CD4-positive, alpha-beta T cell treated with Interleukin-1 beta for 1 hour (primary cell): ENCODE measurements at regions not wholly inside any gene's neighbourhood (a gene's known extent, or its start where the extent isn't known, plus 50 kb on each side); places are given as distances from the start of the nearest gene placed in this dataset.
A peak's percentile ranks its signal among the peaks of the same experiment; 100 is the strongest.

Source experiments
- DNase-seq, 2 donors: peaks; one replicate each; pipeline ENCODE4 v3.0.0-alpha.2; 2020 to 2022

DNA sequence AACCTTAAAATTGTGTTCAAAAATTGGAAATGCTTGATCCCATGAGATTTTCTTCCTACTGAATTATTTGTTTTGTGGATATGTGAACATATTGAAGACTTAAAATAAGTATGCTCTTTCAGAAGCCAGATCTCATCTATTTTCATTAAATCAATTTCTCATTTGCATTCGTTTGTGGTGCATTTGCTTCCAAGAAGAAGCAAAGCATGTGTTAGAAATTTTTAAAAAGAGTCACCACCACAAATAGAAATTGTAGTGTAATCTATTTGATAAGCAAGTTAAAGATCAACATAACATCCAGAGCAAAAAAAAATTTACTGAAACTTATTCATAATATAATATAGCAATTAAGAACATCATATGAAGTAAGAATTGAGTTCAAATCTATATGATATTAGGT lies 300.9 kb upstream of the SYT4 start:
- DNase-seq = no peak

DNA sequence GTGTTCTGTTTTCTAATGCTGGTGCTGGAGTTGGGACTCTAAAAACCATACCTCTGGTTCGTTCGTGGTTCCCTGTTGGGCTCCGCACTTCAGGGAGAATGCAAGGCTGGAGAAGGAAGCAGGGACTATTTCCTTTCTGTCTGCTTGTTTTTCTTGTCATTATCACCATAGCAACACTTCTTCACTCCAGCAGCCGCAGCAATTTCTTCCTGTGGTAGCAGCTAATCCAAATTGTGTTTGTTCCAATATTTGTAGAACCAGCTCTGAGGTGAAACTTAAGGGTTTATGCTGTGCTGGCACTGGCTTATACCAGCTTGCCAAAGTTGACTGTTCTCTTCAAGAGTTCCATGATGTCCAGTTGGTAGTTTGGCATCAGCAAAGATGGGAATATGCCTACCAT lies 301.4 kb upstream of the SYT4 start:
- no peak for DNase-seq

DNA sequence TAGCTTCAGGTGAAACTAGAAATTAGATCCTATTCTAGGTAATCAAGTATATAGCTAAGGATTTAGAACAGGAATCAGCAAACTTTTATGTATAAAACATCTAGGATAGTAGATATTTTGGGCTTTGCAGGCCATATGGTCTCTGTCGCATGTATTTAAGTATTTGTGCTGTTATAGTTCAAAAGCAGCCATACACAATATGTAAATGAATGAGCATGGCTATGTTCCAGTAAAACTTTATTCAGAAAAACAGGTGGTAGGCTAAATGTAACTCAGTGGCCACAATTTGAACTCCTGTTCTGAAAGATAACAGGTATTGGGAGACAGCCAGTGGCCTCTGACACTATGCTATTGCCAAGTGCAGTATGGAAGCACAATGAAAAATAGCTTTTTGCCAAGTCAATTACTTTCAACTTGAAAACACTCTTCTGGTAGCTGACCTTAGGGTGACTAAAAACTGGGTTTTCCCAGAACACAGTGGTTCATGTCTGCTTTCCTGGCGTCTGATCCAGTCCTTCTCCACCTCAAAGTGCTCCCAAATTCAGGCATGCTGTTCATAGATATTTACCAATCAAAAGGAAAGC lies 304.7 kb upstream of the SYT4 start:
- DNase-seq = no peak

DNA sequence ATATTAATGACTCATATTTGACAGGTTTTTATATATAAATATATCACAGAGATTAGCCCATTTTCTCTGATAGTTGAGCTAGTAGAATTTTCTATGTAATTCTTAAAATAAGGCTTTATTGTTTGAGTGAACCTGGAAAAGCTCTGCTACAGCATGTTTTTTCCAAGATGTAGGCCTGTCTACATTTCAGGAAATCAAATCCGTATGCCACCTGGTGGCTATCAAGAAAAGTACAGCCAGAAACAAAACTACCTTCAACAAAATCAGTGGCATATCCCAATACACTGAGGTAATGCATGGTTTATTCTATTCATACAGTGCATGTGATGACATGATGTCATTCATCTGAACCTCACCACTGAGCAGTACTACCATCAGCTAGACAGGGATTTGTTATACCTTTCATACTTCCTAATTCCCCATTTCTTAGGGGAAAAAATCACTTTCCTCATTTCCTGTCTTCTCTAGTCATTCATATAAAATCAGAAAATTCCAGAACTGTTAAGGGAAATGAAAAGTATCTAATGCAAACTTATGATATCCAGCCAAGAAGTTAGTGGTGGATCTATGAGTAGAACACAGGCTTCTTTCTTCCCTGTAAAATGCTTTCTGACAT lies 310.4 kb upstream of the SYT4 start:
- DNase-seq = peak in 1 of 2 donors; percentile 6

DNA sequence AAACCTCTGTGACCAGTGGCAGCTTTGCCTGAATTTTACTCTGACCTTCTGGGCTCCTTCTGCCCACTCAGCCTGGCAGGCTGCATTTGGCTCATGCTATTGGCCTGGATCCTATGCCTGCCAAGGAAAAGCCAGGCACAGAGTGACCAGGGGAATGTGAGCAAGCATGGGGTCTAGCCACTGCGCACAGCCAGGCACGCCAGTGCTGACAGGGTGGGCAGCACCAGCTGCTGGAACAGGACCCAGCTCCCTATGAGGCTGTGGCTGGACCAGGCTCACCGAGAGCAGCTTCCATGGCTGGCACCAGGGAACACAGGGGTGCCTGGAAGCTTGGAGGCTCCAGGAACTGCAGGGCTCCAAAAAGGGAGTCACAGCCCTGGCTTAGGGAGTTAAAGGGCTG lies 311.5 kb upstream of the SYT4 start:
- DNase-seq = no peak

DNA sequence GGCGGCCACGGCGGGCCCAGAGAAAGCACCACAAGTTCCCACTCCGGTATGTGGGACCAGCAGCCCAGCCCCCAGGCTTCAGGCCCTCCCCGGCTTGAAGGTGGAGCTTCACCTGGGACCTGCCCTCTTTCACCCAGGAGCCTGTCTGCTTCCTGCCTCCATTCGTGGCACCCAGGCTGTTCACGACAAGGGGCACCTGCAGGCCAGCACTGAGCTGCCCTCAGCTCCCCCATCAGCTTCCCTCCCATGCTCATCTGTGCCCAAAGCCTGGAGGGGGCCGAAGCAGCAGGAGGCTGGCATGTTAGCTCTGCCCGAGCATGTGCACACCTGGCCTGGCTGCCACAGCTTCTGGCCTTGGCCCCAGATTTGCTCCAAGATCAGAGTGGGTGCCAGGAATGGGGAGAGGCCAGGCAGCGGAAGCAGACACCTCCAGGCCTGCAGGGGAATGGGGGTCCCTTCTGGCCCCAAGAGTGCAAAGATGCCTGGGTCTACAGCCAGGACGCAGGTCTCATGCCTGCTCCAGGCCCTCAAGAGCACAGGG lies 312.4 kb upstream of the SYT4 start:
- DNase-seq = no peak

DNA sequence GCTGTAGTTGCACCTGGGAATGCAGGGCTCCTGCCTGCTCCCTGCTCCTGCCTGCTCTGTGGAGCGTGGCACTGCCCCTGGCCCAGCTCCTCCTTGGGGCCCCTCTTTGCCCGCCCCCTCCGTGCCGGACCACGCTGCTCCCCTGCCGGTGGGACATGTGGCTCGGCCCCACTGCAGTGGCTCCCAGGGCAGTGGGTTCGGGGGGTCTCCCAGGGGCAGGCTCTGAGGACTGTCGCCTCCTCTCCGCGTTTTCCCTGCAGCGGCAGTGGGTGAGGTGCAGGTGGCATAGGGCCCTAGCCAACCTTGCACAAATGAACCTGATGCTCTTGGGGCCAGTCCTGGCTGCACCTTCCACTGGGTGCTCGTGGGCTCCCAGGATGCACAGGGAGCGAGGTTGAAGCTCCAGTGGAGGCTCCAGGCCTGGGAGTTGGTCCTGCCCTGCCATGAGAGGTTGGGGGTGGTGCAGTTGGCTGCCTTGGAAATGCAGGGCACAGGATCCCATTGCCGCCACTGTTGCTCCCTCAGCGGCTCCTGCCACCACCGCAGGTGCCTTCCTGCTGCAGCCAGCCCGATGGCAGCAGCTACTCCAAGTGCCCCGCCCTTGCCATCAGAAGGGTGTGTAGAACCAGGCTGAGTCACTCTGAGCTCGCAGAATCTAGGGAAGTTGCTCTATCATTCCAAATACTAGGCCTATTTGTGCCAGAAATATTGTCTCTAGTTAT lies 313.1 kb upstream of the SYT4 start:
- no peak for DNase-seq

DNA sequence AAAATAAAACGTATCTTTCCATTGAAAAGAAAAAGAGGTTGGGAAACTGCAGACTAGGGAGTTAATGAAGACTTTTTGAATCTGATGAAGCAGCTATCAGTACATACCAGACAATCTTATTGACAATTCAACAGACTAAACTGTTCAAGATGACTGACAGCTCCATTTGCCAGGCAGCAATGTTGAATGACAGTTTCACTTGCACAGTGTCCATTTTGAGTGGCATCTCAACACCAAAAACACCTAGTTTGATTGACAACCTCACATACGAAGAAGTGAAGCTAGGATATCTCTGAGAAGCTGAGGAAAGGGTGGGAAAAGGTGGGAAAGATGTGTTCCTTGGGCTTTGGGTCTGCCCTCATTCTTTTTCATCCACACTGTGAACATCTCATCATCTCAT lies 315.0 kb upstream of the SYT4 start:
- DNase-seq = no peak

DNA sequence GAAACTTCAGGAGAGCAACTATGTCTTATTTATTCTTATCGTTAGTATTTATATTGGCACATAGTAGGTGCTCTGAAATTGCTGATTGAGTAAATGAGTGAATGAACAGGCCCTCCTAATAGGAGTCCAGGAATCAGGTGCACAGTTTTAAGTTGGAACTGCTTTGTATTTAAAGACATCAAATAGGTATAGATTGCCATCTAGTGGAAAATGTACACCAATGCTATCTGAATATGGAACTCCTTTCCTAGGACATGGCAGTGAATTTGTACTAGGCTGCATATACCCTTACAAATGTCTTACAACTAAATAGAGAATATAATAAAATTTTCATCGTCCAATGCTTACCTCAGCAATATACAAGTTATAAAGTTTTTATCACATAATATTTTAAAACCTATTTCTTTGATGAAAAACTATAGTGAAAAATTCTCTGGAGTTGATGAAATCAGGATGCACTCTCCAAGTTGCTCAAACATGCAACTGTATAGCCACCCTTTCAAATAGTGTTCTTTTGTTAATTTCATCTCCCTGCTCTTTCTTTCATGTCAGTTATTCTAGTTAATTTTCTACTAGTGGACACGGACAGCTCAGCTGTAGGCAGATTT lies 318.9 kb upstream of the SYT4 start:
- DNase-seq = no peak

DNA sequence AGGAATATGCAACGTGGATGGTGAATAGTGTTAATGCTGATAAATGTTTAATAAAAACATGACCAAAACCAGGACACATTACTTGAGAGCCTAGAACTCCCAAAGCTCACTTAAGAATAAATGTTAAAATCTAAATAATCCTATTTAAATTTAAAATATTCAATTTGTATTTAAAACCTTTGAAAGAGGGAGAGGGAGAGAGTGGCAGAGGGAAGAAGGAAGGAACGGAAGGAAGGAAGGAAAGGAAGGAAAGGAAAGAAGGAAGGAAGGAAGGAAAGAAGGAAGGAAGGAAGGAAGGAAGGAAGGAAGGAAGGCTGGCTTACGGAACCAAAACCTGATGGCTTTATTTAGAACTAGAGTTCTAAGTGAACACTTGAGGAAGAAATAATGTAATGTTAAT lies 324.1 kb upstream of the SYT4 start:
- no peak for DNase-seq

DNA sequence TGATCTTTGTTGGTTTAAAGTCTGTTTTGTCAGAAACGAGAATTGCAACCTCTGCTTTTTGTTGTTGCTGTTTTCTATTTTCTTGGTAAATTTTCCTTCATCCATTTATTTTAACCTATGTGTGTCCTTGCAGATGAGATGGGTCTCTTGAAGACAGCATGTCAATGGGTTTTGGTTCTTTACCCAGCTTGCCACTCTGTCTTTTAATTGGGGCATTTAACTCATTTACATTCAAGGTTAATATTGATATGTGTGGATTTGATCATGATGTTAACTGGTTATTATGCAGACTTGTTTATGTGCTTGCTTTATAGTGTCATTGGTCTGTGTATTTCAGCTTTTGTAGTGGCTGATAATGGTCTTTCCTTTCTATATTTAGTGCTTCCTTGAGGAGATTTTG lies 327.9 kb upstream of the SYT4 start:
- no peak for DNase-seq

DNA sequence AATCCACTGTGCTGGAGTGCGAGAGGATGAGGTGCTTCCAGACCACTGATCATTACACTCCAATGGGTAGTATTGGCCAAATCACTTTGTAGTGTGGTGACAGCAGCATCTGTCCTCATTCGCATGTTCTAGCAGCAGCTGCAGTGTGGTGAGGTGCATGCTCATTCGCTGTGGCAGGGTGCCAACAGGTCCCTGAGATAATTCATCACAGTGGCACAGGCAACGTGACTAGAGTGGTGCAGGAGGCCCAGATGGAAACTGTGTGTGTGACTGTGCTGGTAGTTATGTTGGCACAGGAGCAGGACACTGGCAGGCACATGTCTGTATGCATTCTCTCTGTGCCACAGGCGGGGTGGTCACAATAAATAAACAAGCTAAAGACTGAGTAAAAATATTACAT lies 329.5 kb upstream of the SYT4 start:
- DNase-seq = no peak

DNA sequence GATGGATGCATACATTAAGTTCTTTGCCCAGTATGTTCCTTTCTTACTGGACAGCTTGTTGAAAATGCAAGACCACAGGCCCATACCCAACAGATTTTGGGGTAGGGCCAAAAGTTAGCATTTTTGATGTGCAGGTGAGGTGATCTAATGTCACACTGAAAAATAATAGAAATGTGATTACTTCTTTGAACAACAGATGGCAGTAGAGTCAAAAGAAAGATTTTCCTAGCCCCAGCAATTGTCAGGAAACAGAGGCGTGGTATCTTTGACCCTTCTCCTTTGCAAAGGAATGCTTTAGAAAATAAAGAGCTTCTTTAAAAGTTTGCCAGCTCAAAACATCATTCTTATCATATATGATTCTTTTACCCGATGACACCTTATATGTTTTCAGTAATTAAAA lies 343.6 kb upstream of the SYT4 start:
- DNase-seq = peak in 1 of 2 donors; percentile 11

DNA sequence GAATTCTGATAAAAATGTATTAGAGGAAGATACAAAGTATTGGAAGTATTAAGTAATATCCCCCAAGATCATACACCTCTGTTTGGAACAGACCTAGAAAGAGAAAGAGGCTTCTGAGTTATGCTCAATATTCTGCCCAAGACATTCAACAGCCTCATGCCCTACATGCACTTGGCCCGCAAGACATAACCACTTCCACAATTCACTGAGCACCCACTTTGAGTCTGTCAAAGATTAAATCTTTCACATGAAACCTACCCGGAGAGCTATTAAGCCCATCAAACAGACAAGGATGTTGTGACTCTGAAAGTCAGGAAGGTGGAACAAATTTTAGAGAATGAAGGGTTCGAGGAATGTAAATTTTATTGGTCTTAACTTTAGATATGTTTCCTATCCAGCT lies 344.7 kb upstream of the SYT4 start:
- no peak for DNase-seq

DNA sequence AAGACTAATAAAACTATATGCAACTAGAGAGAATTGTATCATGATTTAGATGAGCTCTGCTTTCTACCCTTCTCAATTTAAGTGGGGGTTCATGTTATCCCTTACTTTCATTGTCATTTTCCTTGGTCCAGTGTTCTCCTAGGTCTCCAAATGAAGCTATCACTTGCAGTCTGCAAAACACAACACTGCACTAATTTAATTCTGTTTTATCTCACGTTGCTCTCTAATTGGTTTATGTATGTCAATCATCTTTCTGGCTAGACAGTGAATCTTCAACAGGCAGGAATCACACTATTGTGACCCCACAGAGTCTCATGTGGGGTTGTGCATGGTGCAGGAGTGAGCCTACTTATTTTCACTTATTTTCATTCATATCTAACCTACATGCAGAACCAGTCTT lies 348.3 kb upstream of the SYT4 start:
- no peak for DNase-seq

DNA sequence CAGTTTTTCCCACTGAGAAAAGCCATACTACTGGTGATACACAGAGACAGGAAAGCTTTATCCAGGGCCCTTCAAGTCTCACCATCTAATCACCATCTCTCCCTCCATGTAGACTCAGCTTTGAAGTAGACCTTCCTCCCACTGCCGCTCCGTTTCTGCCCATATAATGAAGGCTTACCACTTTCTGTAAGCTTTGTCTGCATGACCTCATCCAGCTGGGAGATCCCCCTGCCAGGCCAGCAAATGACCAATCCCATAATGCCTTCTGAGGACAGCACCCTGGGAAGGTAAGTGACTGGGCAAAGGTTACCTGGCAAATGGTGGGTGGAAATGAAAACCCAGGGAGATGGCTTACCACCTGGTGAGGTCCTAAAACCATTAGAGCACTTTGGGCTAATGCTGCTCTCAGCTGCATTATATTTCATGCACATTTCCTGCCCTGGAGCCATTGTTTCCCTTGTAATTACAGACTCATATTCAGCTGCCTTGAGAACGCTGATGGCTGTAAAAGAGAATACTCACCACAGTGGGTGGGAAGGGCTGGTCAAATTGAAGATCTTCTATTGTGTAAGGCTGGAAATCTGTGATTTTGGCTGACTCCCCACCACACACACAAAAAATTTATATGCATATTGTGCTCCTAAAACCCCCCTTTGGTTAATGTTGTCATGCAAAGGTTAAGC lies 350.7 kb upstream of the SYT4 start:
- no peak for DNase-seq

DNA sequence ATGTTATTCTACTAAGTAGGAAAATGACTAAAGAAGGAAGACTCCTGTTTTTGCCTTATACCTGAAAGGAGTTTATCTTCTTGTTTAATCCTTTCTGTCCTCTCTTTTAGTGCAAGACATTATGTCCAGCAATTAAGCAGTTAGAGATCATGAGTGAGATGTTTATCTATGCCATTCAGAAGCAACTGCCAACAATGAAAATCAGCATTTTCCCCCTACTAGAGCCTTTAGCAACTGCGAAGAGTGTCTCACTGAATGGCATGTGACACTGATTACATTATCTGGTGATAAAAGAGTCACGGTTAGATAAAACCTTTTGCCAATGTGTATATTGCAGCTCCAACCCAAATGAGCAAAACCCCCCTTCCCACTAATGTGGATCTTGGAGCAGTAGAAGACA lies 357.7 kb upstream of the SYT4 start:
- DNase-seq = no peak

DNA sequence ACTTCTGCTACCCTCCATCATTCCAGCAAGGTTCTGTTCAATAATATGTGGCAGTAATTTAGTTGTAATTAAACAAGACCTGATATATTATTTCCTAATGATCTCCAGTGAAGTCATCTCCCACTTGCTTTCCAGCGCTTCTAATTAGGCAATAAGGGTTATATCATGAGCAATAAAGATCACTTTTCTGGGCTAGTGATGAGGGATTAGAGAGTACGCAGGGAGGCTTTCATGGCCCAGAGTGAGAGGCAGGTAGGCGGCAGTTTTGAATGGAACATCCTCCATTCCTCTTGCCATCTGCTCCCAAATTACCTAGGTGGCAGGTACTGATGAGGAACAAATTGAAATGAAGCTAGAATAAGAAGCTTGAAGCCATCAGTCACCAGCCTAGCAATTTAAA lies 358.1 kb upstream of the SYT4 start:
- DNase-seq = no peak

DNA sequence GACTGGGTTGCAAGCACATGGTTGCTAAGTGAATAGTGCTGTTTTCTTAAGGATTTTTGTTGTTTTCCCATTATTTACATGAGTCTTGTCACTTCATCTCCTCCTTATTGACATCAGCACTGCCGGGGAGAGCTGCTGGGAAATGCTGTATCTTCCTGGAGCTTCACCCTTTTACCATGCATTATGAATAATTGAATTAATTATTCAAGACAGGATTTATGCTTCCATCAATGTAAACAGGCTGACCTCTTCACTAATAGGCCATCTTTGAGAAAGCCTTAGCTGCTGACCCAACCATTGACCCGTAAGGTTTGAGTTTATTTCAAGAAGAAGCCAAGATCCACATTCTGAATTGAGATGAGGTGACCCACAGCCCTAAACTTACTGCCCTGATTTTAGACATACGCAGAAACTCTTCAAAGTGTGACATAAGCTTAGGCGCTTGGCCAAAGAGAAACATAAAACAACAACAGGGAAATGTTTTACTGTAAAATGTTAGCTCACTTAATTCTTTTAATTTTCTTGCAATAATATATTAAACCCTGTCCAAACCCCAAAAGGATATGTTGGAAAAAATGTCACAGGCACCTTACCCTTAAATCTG lies 365.5 kb upstream of the SYT4 start:
- no peak for DNase-seq

DNA sequence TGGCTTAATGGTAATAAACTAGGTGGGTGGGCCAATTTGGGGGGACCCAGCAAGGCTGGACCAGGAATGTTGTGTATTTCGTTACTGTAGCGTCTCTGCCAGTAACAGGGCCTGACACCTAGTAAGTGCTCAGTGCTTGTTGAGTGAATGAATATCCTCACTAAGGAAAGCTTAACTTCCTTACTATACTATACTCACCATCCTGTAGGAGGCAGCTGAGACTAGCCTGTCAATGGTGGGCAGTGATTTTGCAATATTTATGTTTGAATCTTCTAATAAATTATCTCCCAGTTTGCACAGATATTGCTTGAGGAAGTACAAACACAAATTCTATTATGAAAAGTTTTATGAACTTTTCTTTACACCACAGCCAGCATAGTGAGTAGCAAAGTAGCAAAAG lies 370.7 kb upstream of the SYT4 start:
- DNase-seq = no peak

DNA sequence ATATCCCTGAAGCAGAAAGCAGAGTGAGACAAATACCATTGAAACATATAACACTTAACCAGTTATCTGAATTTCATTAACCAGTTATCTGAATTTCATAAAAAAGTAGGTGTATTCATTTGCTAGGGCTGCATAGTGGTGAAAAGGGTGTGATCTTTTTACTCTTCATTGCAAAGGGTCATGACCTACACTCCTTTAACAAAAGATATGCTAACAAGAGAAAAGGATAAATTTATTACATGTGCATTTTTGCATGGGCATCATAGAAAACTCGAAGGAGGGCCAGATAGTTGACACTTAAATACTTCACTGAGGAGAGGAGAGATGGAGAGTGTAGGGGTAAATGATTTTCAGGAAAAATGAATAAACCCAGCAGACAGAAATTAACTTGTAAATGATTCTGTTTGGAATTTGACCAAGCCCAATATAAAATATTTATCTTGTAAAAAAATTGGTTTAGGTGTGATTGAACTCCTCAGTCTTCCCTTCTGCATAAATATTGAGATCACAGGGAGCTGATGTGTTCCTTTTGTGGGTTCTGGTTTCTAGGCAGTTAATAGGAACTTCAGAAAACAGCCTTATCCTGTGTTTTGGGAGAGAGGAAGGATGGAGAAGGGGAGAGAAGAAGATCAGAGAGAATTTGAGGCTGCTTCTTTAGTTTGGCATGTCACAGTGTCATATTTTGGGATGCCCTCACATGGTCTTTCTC lies 372.5 kb upstream of the SYT4 start:
- no peak for DNase-seq

DNA sequence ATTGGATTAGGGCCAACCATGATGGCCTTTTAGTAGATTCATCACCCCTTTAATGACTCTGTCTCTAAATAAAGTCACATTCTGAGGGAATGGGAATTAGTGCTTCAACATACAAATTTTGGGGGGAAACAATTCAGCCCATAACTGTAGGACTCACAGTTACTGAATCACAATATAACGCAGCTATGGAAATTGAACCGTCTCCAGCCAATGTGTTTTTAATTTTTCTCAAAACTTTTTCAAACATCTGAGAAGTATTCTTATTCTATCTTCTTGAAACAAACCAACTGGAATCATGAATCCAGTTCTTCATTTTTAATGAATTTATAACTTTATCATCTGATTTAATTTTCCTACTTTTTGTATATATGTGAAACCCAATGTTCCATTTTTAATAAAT lies 373.1 kb upstream of the SYT4 start:
- DNase-seq = no peak
